ENCODE measurements at regions not wholly inside any gene's neighbourhood (a gene's known extent, or its start where the extent isn't known, plus 50 kb on each side); places are given as distances from the start of the nearest gene placed in this dataset.

GRCh38 chr3:74866357-74867030 lies 252.0 kb upstream of the CNTN3 start:
- TF ChIP-seq, protein P1, sequence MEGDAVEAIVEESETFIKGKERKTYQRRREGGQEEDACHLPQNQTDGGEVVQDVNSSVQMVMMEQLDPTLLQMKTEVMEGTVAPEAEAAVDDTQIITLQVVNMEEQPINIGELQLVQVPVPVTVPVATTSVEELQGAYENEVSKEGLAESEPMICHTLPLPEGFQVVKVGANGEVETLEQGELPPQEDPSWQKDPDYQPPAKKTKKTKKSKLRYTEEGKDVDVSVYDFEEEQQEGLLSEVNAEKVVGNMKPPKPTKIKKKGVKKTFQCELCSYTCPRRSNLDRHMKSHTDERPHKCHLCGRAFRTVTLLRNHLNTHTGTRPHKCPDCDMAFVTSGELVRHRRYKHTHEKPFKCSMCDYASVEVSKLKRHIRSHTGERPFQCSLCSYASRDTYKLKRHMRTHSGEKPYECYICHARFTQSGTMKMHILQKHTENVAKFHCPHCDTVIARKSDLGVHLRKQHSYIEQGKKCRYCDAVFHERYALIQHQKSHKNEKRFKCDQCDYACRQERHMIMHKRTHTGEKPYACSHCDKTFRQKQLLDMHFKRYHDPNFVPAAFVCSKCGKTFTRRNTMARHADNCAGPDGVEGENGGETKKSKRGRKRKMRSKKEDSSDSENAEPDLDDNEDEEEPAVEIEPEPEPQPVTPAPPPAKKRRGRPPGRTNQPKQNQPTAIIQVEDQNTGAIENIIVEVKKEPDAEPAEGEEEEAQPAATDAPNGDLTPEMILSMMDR (IDR thresholded peaks at IDR 0.05; ENCODE audit: low read length) = no peak
- TF ChIP-seq EZH2phosphoT487 (IDR thresholded peaks at IDR 0.05; ENCODE audit: low read length) = no peak

Measured in MM.1S (cell line).